Fibroblast of skin of back (primary cell): ENCODE measurements at regions not wholly inside any gene's neighbourhood (a gene's known extent, or its start where the extent isn't known, plus 50 kb on each side); places are given as distances from the start of the nearest gene placed in this dataset.

ENCODE experiments used
- DNase-seq: peaks from one replicate; pipeline ENCODE4 v3.0.0-alpha.2; 2013

GRCh38 chr14:54094765-54095164 lies 138.1 kb upstream of the BMP4 start:
- DNase-seq, result no peak

GRCh38 chr14:54098536-54098935 lies 141.9 kb upstream of the BMP4 start:
- DNase-seq, result no peak

DNA sequence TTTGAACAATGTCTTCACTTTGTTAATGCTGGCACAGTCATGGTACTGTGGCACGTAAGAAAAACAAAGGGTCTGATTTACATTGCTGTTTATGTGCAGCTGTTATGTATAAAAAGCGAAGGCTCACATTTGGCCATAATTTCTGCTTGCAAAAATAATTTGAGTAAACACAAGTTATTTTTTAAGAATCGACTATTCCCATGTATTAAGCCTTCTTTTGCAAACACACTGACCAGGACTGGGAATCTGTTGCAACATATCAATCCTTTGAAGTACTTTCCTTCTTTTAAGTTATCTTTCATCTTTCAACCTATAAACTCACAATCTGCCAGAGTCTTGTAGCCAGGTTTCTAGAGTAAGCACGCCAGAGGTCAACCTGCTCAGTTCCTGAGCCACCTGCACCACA lies 145.4 kb upstream of the BMP4 start:
- no peak for DNase-seq

GRCh38 chr14:54102530-54102929 lies 145.9 kb upstream of the BMP4 start:
- DNase-seq, result no peak

GRCh38 chr14:54104601-54105145 lies 148.0 kb upstream of the BMP4 start:
- DNase-seq, result no peak

DNA sequence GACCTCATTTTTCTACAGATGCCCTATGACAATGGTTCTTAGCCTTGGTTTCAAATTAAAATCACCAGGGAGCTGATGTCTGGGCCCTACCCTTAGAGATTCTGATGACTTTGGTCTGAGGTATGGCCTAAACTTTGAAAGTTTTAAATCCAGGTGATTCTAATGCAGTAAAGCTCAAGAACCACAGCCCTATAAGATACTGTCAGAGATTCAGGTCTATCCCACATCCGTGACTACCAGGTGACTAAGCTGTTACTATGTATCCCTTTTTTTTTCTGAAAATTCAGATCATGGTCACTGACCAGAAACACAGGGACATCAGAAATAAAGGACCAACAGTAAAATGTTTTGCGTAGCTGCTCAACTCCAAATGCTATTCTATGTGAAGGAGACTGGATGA lies 148.8 kb upstream of the BMP4 start:
- no peak for DNase-seq

- no peak for DNase-seq
These were observed 149.3 kb upstream of the BMP4 start for GRCh38 chr14:54105898-54106297.

- DNase-seq, result peak; percentile 57
These were observed 150.2 kb upstream of the BMP4 start for GRCh38 chr14:54106661-54107377.

- DNase-seq, result peak; percentile 89
These were observed 152.2 kb upstream of the BMP4 start for GRCh38 chr14:54108481-54109471.

- no peak for DNase-seq
These were observed 153.0 kb upstream of the BMP4 start for GRCh38 chr14:54109521-54110120.

GRCh38 chr14:54114941-54115340 lies 158.3 kb upstream of the BMP4 start:
- no peak for DNase-seq

DNA sequence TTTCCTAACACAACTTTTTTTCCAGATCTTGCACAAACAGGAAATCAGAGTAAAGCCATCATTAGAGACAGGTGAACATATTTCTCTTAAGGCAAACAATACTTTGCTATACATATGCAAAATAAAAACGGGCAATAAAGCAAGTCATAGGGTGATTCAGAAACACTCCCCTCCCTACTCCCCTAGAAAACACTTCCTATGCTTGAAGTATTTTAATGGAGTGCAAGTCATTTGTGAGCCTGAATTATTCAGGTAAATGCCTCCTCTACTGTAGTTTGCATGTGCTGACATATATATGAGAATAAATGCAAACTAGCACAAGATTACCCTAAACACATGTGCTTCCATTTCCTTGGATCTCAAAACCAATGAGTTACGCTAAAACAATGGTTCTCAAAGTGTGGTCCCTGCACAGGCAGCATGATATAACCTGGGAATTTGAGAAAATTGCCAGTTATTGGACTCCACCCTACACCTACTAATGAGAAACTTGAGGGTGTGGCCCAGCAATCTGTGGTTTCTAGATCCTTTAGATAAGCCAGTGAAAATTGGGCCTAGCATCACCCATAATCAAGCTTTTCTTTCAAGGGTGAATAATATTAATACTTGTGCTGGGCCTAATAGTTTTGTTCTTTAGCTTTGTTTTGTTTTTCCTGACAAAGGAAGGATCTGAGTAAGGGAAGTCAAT lies 159.7 kb upstream of the BMP4 start:
- no peak for DNase-seq

DNA sequence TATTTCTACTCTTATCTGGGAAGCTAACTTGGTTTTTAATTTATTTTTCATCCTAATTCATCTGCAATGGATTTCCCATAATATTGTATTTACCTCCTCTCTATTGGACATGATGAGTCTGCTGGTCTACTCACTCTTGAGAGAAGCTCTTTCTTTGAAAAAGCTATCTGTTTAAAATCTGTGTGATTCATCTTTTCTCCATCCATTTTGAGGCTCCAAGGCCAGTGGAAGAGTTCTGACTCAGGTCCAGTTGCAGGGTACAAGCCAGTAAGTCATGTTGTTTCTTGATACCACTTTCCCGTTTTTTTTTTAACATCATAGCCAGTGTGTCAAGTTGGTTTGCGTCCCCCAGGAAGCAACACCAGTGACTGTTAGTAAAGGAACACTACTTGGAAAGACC lies 160.3 kb upstream of the BMP4 start:
- no peak for DNase-seq

GRCh38 chr14:54117396-54117795 lies 160.8 kb upstream of the BMP4 start:
- no peak for DNase-seq

GRCh38 chr14:54117924-54118323 lies 161.3 kb upstream of the BMP4 start:
- no peak for DNase-seq

DNA sequence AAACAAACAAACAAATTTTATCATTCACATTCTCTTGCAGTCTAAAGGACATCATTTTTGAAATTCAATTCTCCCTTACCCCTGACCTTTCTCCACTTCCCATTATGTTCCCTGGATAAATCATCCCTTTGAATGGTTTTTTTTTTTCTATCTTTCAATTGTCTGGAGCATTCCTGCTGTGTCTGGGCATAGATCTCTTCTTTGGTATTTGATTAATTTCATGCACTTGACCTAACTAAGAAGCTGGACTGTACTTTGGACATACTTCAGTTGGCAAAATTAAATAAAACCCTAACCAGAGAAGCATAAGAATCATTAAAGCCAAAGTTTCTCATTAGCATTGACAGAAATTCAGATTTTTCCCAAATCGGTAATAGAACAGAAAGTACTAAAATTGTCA lies 163.6 kb upstream of the BMP4 start:
- no peak for DNase-seq

DNA sequence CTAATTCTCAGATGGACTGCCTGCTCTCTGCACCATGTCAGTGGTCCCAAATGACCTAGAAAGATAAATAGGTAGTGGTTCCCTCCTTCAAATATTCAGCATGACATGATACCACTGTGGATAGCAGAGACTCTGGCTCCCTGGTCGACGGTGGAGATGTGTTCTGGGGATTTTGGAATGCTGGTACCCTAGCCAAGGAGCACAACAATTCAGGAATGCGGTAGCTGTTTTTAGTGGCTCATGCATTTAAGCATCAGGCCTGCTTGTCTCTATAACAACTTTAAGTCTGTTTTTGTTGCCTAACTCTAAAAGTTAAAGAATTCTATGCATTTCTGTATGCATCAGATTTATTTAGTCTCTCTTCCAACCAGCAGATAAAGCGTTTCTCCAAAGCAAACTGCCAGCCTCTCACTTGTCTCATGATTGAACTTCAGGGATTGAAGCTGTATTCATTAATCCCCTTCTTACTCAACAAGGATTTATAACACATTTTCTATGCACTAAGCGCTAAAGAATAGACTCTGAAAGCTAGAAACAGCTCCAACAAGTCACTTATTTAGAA lies 164.9 kb upstream of the BMP4 start:
- DNase-seq, result peak; percentile 61

DNA sequence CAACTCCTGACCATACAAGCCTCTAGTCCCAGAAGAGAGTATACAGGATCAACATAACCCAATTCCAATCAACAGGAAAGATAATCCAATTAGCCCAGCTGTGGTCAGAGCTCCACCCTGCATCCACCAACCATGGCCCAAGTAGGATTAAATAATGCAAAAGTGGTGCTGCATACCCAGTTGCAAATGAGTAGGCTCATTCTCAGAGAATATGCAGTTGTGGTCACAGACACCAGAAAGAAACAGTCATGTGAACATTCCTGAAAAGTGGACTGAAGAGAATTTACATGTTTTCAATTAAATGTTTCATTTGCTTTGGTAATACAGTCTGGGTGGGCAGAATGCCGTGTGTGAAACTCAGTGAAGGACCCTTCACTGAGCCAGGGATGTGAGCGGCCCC lies 167.2 kb upstream of the BMP4 start:
- no peak for DNase-seq

GRCh38 chr14:54125109-54125508 lies 168.5 kb upstream of the BMP4 start:
- no peak for DNase-seq

DNA sequence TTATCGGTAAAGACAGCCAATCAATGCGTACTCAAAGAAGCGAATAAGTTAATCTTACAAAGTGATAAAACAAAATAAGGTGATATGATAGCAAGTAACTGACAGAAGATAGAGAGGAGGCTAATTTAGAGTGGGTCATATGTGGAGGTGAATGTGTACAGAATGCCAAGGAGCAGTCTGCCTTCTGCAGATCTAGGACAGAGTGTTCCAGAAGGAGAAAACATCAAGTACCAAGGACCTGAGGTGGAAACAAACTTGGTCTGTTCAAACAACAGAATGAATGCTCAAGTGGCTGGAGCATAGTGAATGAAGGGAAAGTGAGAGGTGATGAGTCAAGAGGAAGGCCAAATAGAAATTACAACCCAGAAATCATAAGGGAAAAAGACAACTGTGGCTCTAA lies 170.3 kb upstream of the BMP4 start:
- no peak for DNase-seq

GRCh38 chr14:54127526-54127925 lies 170.9 kb upstream of the BMP4 start:
- DNase-seq, result peak; percentile 32
